ENCODE measurements at regions not wholly inside any gene's neighbourhood (a gene's known extent, or its start where the extent isn't known, plus 50 kb on each side); places are given as distances from the start of the nearest gene placed in this dataset.

- H3K27ac Mint-ChIP-seq = no peak overlapping the region
- no peaks in the 10 kb centered on the region for H3K36me3 Mint-ChIP-seq (ENCODE audit: low read depth)
- DNase-seq (no peak), ATAC-seq (ENCODE audit: low read depth) (no peak)
- TF ChIP-seq CTCF (IDR thresholded peaks at IDR 0.05) = no peak
- POLR2A ChIA-PET = no interaction called here
- H3K4me1 Mint-ChIP-seq = no peaks in the 10 kb centered on the region
- CTCF ChIA-PET = no interaction called here
- H3K9me3 Mint-ChIP-seq = no peaks in the 10 kb centered on the region
- H3K4me3 Mint-ChIP-seq = no peak overlapping the region
- peaks cover 14% of the 10 kb centered on the region for H3K27me3 Mint-ChIP-seq
- intact Hi-C loops (cut with micrococcal nuclease) = no loop called here
Observed at GRCh38 chr10:129028451-129028850, 438.6 kb upstream of the MGMT start.

- TF ChIP-seq CTCF (IDR thresholded peaks at IDR 0.05) = no peak
- CTCF ChIA-PET = no interaction called here
- Mint-ChIP-seq H3K27ac (no peak overlapping the region), H3K4me1 (no peaks in the 10 kb centered on the region), H3K9me3 (no peaks in the 10 kb centered on the region), H3K27me3 (peaks cover 20% of the 10 kb centered on the region), H3K36me3 (ENCODE audit: low read depth) (no peaks in the 10 kb centered on the region), H3K4me3 (no peak overlapping the region)
- intact Hi-C loops (cut with micrococcal nuclease) = no loop called here
- DNase-seq = no peak
- no peak for ATAC-seq (ENCODE audit: low read depth)
- POLR2A ChIA-PET = no interaction called here
Observed at GRCh38 chr10:129029051-129029450, 438.0 kb upstream of the MGMT start.

- ChIA-PET POLR2A (no interaction called here), CTCF (interaction anchor here (1.6 kb wide), 1 partner anchor 1098 kb away, joined by 6 read pairs; no protein-coding TSS in a partner anchor)
- Mint-ChIP-seq H3K36me3 (ENCODE audit: low read depth) (no peaks in the 10 kb centered on the region), H3K4me3 (no peak overlapping the region), H3K27me3 (peaks cover 22% of the 10 kb centered on the region), H3K9me3 (no peaks in the 10 kb centered on the region), H3K4me1 (no peaks in the 10 kb centered on the region), H3K27ac (no peak overlapping the region)
- no peak for DNase-seq
- intact Hi-C loops (cut with micrococcal nuclease) = loop anchor here (5.0 kb wide), 1 partner anchor 763 kb away; no protein-coding TSS in a partner anchor
- ATAC-seq (ENCODE audit: low read depth) = no peak
- no peak for TF ChIP-seq CTCF (IDR thresholded peaks at IDR 0.05)
Observed at GRCh38 chr10:129029851-129030602, 437.0 kb upstream of the MGMT start.

- H3K36me3 Mint-ChIP-seq (ENCODE audit: low read depth) = no peaks in the 10 kb centered on the region
- H3K4me1 Mint-ChIP-seq = peaks cover 3% of the 10 kb centered on the region
- POLR2A ChIA-PET = no interaction called here
- no peak overlapping the region for H3K27ac Mint-ChIP-seq
- H3K4me3 Mint-ChIP-seq = no peak overlapping the region
- TF ChIP-seq CTCF (IDR thresholded peaks at IDR 0.05) = no peak
- ATAC-seq (ENCODE audit: low read depth) (no peak), DNase-seq (no peak)
- H3K27me3 Mint-ChIP-seq = peaks cover 24% of the 10 kb centered on the region
- intact Hi-C loops (cut with micrococcal nuclease) = loop anchor here (5.0 kb wide), 1 partner anchor 763 kb away; no protein-coding TSS in a partner anchor
- CTCF ChIA-PET = interaction anchor here (1.6 kb wide), 1 partner anchor 1097 kb away, joined by 6 read pairs; no protein-coding TSS in a partner anchor
- H3K9me3 Mint-ChIP-seq = no peaks in the 10 kb centered on the region
Observed at GRCh38 chr10:129030603-129030895, 436.5 kb upstream of the MGMT start.

- CTCF ChIA-PET = interaction anchor here (0.8 to 1.6 kb wide), 2 partner anchors 628 to 1097 kb away, joined by 3 to 6 read pairs; no protein-coding TSS in a partner anchor
- POLR2A ChIA-PET = no interaction called here
Observed at GRCh38 chr10:129030996-129031843, 435.8 kb upstream of the MGMT start.

More at GRCh38 chr10:129030996-129031843, 435.8 kb upstream of the MGMT start:
- Mint-ChIP-seq H3K27me3 (peaks cover 30% of the 10 kb centered on the region), H3K36me3 (ENCODE audit: low read depth) (no peaks in the 10 kb centered on the region), H3K9me3 (no peaks in the 10 kb centered on the region), H3K27ac (no peak overlapping the region), H3K4me1 (peaks cover 9% of the 10 kb centered on the region), H3K4me3 (no peak overlapping the region)
- DNase-seq (no peak), ATAC-seq (ENCODE audit: low read depth) (no peak)
- no peak for TF ChIP-seq CTCF (IDR thresholded peaks at IDR 0.05)
- intact Hi-C loops (cut with micrococcal nuclease) = loop anchor here (5.0 kb wide), 1 partner anchor 764 kb away; no protein-coding TSS in a partner anchor
